NCI-H524 (cell line): ENCODE measurements at regions not wholly inside any gene's neighbourhood (a gene's known extent, or its start where the extent isn't known, plus 50 kb on each side); places are given as distances from the start of the nearest gene placed in this dataset.
"Not testable (repeated sequence)": the region's sequence is repeated elsewhere in the genome, so short reads cannot be mapped to it uniquely, and the experiment has no call there.

Experiments
- DNase-seq, 2 experiments: peaks; one replicate each; lab custom pipeline; 2025; lab: John Stamatoyannopoulos, UW

- no peak for DNase-seq
These were observed 149.7 kb downstream of the TXNL1 start for GRCh38 chr18:56488739-56489138.

- no peak for DNase-seq
These were observed 150.6 kb downstream of the TXNL1 start for GRCh38 chr18:56487801-56488200.

GRCh38 chr18:56483386-56483785 is 155.0 kb downstream of the TXNL1 start:
- DNase-seq, result no peak

- DNase-seq, result not testable (repeated sequence)
These were observed 155.6 kb downstream of the TXNL1 start for GRCh38 chr18:56482813-56483212.

- peak; percentile 14 to 63 for DNase-seq
These were observed 156.6 kb downstream of the TXNL1 start for GRCh38 chr18:56481751-56482150.

- no peak for DNase-seq
These were observed 158.6 kb downstream of the TXNL1 start for GRCh38 chr18:56479841-56480240.

GRCh38 chr18:56475250-56475649 is 163.1 kb downstream of the TXNL1 start:
- no peak for DNase-seq

GRCh38 chr18:56473400-56474024 is 164.9 kb downstream of the TXNL1 start:
- no peak for DNase-seq

- DNase-seq, result no peak
These were observed 167.7 kb downstream of the TXNL1 start for GRCh38 chr18:56470406-56471351.

GRCh38 chr18:56469582-56469981 is 168.8 kb downstream of the TXNL1 start:
- DNase-seq, result no peak

GRCh38 chr18:56468396-56468795 is 170.0 kb downstream of the TXNL1 start:
- no peak for DNase-seq

GRCh38 chr18:56462276-56462675 is 176.1 kb downstream of the TXNL1 start:
- DNase-seq, result peak; percentile 20 to 82

- no peak for DNase-seq
These were observed 177.2 kb downstream of the TXNL1 start for GRCh38 chr18:56461151-56461550.

- no peak for DNase-seq
These were observed 177.8 kb downstream of the TXNL1 start for GRCh38 chr18:56460581-56460980.

GRCh38 chr18:56458770-56459712 is 179.4 kb downstream of the TXNL1 start:
- peak in 1 of 2 experiments; percentile 15 for DNase-seq

GRCh38 chr18:56455874-56456273 is 182.5 kb downstream of the TXNL1 start:
- no peak for DNase-seq

- DNase-seq, result no peak
These were observed 183.3 kb downstream of the TXNL1 start for GRCh38 chr18:56455141-56455540.

GRCh38 chr18:56453631-56454030 is 184.8 kb downstream of the TXNL1 start:
- DNase-seq, result no peak

GRCh38 chr18:56451188-56451587 is 187.2 kb downstream of the TXNL1 start:
- DNase-seq, result no peak

- DNase-seq, result no peak
These were observed 189.6 kb downstream of the TXNL1 start for GRCh38 chr18:56448751-56449150.

GRCh38 chr18:56445422-56445821 is 193.0 kb downstream of the TXNL1 start:
- no peak for DNase-seq

- no peak for DNase-seq
These were observed 194.2 kb downstream of the TXNL1 start for GRCh38 chr18:56444201-56444600.
